Right atrium auricular region (tissue), 2 donors: ENCODE measurements at regions not wholly inside any gene's neighbourhood (a gene's known extent, or its start where the extent isn't known, plus 50 kb on each side); places are given as distances from the start of the nearest gene placed in this dataset.

Experiments
- DNase-seq: peaks from one replicate; pipeline ENCODE4 v3.0.0-alpha.2; 2019; ENCODE audit warnings: low spot score
- H3K27ac ChIP-seq, 2 donors: fragments of 200-600 bp; sonication (generic); 1 replicate in 1 of 2; 2 replicates in 1 of 2; pipeline ENCODE4 v1.5.1; 2016 to 2019
- H3K27me3 ChIP-seq, 2 donors: fragments of 200-600 bp; sonication (generic); one replicate each; pipeline versions ENCODE4 v1.5.1 to v1.6.0; 2017 to 2019
- H3K36me3 ChIP-seq: fragments of 200-600 bp; sonication (generic); one replicate; pipeline ENCODE4 v1.5.1; 2016
- H3K4me1 ChIP-seq, 2 donors: fragments of 200-600 bp; sonication (generic); one replicate each; pipeline versions ENCODE4 v1.5.1 to v1.6.0; 2017 to 2019
- H3K4me3 ChIP-seq, 2 donors: fragments of 200-600 bp; sonication (generic); 1 replicate in 1 of 2; 2 replicates in 1 of 2; pipeline ENCODE4 v1.5.1; 2017 to 2019; ENCODE audit warnings: mild to moderate bottlenecking in 1 of 2, moderate library complexity in 1 of 2
- H3K9me3 ChIP-seq, 2 donors: fragments of 200-600 bp; sonication (generic); one replicate each; pipeline ENCODE4 v1.5.1; 2019
- TF ChIP-seq, protein P1 (sequence below), 2 donors: fragments of 200-600 bp; sonication (generic); IDR thresholded peaks; one replicate each; pipeline ENCODE4 v1.5.1; 2019; ENCODE audit warnings: antibody characterized with exemption in 2 of 2

DNA sequence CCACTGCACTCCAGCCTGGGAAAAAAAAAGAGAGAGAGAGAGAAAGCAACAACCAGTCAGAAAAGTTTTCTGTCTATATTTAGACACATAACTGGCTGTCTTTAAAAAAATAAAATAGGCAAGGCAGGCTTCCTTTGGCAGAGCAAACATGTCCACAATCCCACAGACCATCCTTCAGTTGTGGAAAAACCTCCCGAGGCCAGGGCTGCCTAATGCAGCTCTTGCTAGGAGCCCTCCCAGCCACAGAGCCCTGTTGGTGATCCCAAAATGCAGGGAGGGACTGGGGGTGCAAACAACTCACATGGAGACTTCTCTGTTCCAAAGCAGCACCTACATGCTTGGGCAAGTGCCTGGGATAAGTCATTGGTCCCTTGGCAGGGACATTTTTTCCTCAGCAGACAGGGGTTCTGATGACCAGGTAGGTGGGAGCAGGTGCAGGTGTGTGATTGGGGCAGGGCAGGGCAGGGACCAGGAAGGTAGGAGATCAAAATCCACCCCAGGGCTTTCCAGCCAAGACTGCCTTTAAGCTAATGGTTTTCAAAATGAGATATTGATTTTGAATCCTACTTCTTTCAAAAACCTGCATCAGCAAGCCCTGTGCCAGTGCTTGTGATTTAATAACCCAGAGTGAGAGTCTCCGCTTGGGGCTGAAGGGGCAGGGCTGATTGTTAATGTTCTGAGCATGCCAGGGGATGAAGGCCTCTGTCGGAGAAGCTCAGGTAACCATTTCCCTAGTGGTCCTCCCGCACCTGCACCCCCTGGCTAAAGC, 178.5 kb downstream of the USP12 start:
- TF ChIP-seq, protein P1, sequence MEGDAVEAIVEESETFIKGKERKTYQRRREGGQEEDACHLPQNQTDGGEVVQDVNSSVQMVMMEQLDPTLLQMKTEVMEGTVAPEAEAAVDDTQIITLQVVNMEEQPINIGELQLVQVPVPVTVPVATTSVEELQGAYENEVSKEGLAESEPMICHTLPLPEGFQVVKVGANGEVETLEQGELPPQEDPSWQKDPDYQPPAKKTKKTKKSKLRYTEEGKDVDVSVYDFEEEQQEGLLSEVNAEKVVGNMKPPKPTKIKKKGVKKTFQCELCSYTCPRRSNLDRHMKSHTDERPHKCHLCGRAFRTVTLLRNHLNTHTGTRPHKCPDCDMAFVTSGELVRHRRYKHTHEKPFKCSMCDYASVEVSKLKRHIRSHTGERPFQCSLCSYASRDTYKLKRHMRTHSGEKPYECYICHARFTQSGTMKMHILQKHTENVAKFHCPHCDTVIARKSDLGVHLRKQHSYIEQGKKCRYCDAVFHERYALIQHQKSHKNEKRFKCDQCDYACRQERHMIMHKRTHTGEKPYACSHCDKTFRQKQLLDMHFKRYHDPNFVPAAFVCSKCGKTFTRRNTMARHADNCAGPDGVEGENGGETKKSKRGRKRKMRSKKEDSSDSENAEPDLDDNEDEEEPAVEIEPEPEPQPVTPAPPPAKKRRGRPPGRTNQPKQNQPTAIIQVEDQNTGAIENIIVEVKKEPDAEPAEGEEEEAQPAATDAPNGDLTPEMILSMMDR (IDR thresholded peaks at IDR 0.05): no peak
- Histone ChIP-seq H3K9me3 (no peaks in the 10 kb centered on the region), H3K27me3 (no peaks in the 10 kb centered on the region), H3K36me3 (no peaks in the 10 kb centered on the region), H3K4me3 (no peak overlapping the region), H3K4me1 (peaks cover 0 to 10% of the 10 kb centered on the region in 2 donors), H3K27ac (no peak overlapping the region)
- DNase-seq: no peak

DNA sequence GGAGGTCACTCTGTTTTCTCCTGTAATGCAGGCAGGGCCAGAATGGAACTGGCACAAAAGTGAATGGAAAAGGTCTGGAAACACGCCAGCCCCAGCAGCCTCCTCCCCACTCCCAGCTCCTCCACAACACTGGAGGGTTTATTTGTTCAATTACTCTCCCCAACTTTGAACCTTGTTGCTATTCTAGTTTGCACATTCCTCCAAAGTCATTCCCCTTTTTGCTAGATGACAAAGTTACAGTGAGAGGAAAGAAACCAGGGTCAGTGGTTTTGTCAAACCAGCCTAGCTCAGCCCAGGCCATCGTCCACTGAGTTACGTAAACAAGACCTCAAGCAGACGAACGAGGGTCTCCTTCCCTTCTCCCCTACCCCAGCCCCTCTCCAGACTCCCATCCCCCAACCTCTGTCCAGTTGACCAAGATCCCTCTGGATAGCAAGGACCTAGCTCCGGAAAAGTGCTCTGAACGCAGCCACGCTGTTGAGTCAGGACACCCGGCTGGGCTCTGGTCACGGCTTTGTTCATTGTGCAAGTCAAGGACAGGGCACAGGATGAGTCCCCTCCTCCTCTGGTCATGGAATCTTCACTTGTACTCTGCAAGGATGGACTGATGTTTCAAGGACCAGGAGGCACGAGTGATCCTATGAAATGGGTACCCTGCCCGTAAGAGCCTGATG, 180.0 kb downstream of the USP12 start:
- Histone ChIP-seq H3K27ac (no peak overlapping the region), H3K27me3 (no peaks in the 10 kb centered on the region), H3K9me3 (no peaks in the 10 kb centered on the region), H3K4me3 (no peak overlapping the region), H3K4me1 (peaks cover 0 to 10% of the 10 kb centered on the region in 2 donors), H3K36me3 (no peaks in the 10 kb centered on the region)
- TF ChIP-seq, protein P1 (IDR thresholded peaks at IDR 0.05): no peak
- no peak for DNase-seq

DNA sequence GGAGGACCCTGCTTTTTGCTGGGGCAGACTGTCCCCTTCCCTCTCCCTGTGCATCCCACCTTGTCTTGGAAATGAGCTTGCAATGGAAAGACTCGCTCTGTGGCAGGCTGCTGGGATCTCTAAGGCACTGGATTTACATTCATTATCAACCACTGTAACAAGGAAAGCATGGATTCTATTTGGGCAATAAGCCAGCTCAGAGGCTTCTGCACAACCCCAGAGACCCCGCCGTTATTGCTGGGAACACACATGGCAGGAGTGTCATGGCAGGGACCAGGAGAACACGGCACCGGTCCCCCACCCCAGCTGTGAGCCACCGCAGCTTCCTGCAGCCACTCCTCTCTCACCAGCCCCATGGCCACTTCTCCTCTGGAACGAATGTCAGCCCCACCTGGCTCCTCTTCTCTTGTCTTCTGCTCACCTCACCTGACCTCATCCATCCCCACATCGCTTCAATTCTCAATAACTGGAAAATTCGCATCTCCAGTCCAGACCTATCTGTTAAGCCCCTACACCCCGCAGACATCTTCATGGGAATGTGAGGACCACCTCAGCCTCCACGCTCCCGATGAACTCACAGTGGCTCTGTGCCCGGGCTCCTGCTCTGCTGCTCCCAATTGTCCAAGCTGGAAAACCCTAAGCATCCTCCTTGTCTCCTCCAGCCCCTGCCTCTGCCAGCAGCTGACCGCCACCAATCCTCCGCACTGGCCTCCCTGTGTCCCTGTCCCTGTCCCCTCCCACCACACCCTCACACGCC, 181.5 kb downstream of the USP12 start:
- H3K4me3 ChIP-seq: no peak overlapping the region
- H3K36me3 ChIP-seq: no peaks in the 10 kb centered on the region
- no peak for DNase-seq
- no peak overlapping the region for H3K27ac ChIP-seq
- TF ChIP-seq, protein P1 (IDR thresholded peaks at IDR 0.05): no peak
- H3K9me3 ChIP-seq: no peaks in the 10 kb centered on the region
- H3K4me1 ChIP-seq: peaks cover 0 to 14% of the 10 kb centered on the region in 2 donors
- H3K27me3 ChIP-seq: no peaks in the 10 kb centered on the region

DNA sequence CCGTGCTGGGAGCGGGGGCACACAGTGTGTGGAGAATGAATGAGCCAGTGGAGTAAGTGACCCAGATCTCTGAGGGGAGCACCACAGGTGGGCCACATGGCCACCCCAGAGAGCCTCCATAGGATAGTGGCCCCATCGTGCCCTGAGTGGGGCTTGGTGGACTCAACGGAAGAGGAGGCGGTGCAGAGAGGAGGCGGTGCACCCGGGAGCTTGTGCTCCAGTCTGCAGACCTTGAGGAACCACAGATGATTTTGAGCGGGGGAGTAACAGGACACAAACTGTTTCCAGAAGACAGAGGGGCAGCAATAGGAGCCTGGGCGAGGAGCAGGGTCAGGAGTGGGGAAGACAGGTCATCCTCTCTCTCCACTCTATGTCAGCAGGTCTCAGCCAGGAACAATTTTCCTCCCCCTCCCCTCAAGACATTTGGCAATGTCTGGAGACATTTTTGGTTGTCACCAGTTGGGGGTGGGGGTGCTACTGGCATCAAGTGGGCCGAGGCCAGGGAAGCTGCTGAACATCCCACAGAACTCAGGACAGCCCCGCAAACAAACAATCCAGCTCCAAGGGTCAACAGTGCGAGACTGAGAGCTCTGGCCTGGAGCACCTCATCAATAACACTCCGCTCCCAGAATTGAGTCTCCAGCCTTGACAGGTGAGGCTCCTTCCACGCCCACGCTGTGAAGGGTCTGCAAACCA, 182.2 kb downstream of the USP12 start:
- Histone ChIP-seq H3K9me3 (no peaks in the 10 kb centered on the region), H3K4me3 (no peak overlapping the region), H3K36me3 (no peaks in the 10 kb centered on the region), H3K4me1 (peaks cover 0 to 18% of the 10 kb centered on the region in 2 donors), H3K27ac (no peak overlapping the region), H3K27me3 (no peaks in the 10 kb centered on the region)
- TF ChIP-seq, protein P1 (IDR thresholded peaks at IDR 0.05): no peak
- no peak for DNase-seq

DNA sequence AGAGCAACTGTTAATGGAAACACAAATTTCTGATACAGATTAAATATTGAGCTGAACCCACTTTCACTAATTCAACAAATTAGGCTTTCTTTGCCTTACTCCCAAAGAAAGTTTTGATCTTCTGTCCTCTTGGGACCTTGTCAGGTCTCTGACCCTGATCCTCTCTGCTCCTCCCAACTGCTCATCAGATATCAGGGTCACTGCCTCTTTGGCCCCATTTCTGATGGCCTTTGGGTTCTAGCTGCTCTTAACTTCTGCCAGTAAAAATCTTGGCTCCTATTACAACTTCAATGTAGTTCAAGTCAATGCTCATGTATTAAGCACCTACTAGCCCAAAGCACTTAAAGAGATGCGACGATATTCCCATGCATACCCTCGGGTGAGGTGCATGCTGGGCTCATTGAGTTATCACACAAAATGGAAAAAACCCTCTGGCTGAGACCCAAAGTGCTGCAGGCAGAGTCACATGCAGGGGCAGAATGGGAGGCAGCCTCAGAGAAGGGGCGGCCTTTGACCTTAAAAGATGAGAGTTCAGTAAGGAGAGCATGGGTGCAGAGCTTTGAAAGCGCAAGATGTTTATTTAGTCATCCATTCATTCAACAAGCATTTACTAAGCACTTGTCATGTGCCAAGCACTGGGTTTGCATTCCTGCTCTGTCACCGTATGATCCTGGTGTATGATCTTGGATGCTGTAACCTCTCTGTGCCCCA, 183.4 kb downstream of the USP12 start:
- no peaks in the 10 kb centered on the region for H3K9me3 ChIP-seq
- no peak overlapping the region for H3K4me3 ChIP-seq
- H3K27ac ChIP-seq: no peak overlapping the region
- TF ChIP-seq, protein P1 (IDR thresholded peaks at IDR 0.05): no peak
- H3K27me3 ChIP-seq: no peaks in the 10 kb centered on the region
- DNase-seq: no peak
- H3K36me3 ChIP-seq: no peaks in the 10 kb centered on the region
- H3K4me1 ChIP-seq: peaks cover 0 to 25% of the 10 kb centered on the region in 2 donors
